ENCODE measurements at regions not wholly inside any gene's neighbourhood (a gene's known extent, or its start where the extent isn't known, plus 50 kb on each side); places are given as distances from the start of the nearest gene placed in this dataset.

GRCh38 chr5:167639273-167639672, 652.2 kb upstream of the WWC1 start:
- TF ChIP-seq EZH2 (IDR thresholded peaks at IDR 0.05; ENCODE audit: insufficient read depth, poor library complexity, severe bottlenecking), result no peak
- TF ChIP-seq EZH2phosphoT487 (IDR thresholded peaks at IDR 0.05; ENCODE audit: insufficient read depth, low read depth), result no peak
